GM18909 (cell line): ENCODE measurements at regions not wholly inside any gene's neighbourhood (a gene's known extent, or its start where the extent isn't known, plus 50 kb on each side); places are given as distances from the start of the nearest gene placed in this dataset.

Experiments
- ATAC-seq: cut with Tn5 transposase; IDR thresholded peaks from one replicate; pipeline ENCODE4 v1.9.1; 2021; ENCODE audit warnings: mild to moderate bottlenecking; ENCODE audit not compliant: unreplicated experiment, poor library complexity

DNA sequence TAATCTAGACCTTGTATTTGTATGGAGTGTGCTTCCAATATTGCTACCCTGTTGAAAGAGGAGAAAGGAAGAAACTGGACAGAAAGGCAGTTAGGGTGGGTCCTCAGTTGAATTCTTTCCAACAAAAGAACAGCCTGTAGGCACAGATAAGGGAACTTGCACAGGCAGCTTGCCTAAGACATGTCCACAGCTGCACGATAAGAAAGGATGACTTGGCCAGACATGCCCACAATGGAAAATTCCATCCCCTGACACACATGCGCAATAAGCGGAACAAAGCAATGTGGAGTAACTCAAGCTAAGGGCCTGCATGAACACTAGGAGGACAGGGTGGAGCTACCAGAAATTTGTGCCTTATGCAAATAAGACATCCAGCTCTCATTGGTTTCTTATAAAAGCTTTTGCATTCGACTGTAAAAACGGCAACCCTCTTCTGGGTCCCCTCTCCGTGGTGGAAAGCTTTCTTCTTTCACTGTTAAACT is 1084.7 kb upstream of the NXPH2 start:
- no peak for ATAC-seq

GRCh38 chr2:139854769-139855483 is 1074.7 kb upstream of the NXPH2 start:
- ATAC-seq = no peak

GRCh38 chr2:139850254-139850890 is 1070.2 kb upstream of the NXPH2 start:
- ATAC-seq = no peak

DNA sequence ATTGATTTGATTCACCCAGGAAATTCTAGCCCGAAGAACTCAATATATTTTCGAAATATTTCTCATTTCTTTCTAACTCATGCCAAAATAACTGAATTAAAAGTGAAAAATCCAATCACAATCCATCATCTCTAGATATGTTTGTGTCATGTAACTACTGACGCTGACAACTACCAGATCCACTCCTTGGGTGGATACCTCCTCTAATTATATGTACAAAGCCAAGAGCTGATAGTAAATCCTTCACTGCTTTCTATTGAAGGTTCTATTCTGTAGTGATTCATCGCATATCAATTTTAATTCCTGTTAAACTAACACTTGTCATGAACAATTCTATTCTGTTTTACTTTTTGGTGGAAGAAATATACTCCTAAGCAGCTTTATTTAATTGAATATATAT is 1056.6 kb upstream of the NXPH2 start:
- no peak for ATAC-seq

GRCh38 chr2:139835101-139835500 is 1054.9 kb upstream of the NXPH2 start:
- ATAC-seq = no peak

DNA sequence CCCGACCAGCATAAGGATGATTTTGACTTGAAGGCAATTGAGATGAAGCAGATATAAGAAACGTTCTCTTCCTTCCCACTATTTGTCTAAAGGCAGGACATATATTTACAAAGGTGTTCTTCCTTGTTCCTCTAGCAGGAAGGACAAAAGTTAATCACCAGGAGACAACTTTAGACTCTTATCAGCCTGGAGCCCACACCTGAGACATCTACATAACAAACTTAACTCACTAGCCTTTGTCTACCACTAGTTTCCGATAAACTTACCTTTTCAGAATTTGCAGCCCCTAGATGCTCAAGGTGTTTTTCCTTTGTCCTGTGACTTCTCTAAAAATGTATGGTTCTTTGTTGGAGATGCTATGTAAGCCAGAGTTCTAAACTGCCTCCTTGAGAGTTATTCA is 1047.8 kb upstream of the NXPH2 start:
- ATAC-seq = no peak

DNA sequence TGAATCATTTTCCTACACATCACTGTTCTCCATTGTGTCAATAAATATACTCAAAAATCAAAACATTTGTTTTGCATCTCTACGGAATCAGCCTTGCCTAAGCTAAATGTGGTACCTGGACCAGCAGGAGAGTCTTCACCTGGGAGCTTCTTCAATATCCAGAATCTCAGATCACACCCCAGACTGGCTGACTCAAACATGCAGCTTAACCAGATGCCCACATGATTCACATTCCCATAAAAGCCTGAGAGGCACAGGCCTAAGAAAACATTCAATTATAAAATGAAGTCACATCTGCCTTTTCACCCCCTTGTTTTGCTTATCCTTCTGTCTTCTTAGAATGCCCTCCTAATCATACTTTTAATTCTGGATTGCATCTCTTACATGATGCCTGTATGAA is 1045.5 kb upstream of the NXPH2 start:
- ATAC-seq = no peak

DNA sequence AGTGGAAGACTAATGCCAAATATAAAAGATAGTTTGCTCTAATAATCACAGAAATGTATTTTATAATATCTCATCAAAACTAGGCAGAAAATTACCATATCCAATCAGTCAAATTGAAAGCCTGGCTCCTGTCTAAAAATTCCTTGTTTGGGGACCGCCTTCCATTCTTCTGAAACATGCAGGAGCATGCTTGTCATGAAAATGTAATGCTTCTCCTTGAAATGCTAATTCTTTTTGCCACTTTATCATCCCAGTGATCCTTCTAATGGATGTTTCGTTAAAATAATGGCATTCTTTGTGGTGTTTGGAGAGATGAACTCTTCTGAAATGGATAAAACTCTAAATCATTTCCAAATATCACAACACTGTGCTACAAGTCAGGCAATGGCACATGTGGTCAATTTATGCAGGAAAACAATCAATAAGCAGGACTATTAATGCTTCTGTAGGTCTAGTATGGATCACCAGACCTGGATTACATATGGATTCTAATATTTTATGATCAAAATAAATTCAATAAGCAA is 1039.1 kb upstream of the NXPH2 start:
- no peak for ATAC-seq

DNA sequence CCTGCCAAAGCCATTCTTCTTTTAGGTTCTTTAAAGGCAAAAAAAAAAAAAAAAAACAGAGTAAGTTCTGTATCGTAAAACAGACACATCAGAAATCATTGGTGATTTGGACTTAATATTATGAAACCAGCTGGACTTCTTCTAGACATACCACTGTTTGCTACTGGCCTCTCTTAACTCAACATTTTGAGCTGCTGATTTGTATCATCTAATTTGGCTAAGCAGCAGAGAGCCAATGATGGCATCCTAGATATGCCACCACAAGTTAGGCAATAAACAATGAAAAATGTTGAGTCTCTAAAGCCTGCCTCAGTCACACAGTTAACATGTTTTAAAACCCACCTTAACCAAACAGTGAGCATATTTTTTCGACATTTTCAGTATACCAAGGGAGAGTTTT is 1034.3 kb upstream of the NXPH2 start:
- ATAC-seq = no peak

GRCh38 chr2:139813340-139813739 is 1033.2 kb upstream of the NXPH2 start:
- no peak for ATAC-seq

GRCh38 chr2:139805441-139805840 is 1025.3 kb upstream of the NXPH2 start:
- no peak for ATAC-seq

GRCh38 chr2:139798391-139798790 is 1018.2 kb upstream of the NXPH2 start:
- ATAC-seq = no peak

DNA sequence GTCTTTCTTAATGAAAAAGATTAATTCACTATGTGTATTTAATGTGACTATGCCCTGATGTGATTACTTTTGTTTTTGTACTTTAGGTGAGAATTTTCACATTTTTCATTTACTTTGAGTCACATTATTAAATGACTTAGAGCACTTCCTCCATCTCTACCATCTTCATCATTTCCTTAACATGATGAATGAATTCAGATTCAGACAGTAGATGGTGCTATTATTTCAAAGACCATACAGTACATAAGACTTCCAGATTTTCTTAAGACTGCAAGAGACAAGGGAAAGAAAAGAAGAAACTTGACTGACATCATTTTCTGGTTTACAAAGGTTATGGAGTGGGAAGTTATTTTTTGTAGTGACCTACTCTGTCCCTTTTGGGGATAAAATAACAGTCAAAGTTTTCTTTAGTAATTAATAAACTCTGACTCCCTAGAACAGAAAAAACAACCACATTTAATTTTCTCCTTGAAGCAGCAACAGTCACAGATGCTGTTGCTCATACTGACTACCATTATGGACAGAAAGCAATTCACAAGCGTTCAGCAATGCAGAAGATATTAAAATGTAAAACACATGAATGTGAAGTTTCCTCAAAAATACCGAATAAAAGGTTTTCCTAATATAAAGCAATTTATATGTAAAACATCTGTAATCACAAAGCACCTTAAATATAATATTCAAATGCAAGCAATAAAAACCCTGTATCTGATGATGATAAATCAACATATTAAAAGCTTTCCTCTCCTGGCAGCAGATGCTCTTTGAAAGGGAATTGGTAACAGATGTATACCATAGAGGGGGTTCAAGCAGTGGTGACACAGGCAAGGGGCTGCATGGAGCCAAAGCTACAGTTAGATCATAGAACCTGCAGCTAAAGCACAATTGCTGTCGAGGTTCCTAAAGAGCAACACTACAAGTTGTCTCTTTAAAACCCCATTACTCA is 1010.9 kb upstream of the NXPH2 start:
- ATAC-seq = no peak

GRCh38 chr2:139790136-139790535 is 1009.9 kb upstream of the NXPH2 start:
- ATAC-seq = no peak

GRCh38 chr2:139778732-139779131 is 998.5 kb upstream of the NXPH2 start:
- no peak for ATAC-seq

DNA sequence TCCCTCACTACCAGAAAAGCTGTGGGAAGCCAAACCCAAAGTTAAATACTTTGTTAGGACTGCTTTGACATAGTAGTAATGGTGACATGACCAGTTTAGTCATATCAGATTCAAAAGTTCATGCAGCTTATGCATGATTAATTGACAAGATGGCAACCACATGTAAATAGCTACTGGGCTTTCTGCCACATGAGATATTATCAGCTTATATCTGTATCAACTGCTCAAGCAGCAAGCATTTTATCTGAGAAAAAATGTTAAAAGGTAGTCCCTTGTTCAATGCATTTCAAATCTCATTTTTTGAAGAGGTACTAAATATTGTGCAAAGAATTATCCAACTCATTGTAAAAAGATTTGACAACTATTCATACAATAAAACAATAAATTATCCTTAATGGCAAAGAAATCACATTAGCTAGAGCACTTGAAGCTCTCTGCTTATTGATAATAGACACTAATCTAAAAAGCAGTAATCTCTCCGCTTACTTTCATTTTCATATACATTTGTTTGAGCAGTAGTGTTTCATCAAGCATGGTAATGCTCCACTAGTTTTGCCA is 993.6 kb upstream of the NXPH2 start:
- ATAC-seq = no peak

GRCh38 chr2:139769633-139770032 is 989.4 kb upstream of the NXPH2 start:
- no peak for ATAC-seq

GRCh38 chr2:139763705-139764104 is 983.5 kb upstream of the NXPH2 start:
- no peak for ATAC-seq

DNA sequence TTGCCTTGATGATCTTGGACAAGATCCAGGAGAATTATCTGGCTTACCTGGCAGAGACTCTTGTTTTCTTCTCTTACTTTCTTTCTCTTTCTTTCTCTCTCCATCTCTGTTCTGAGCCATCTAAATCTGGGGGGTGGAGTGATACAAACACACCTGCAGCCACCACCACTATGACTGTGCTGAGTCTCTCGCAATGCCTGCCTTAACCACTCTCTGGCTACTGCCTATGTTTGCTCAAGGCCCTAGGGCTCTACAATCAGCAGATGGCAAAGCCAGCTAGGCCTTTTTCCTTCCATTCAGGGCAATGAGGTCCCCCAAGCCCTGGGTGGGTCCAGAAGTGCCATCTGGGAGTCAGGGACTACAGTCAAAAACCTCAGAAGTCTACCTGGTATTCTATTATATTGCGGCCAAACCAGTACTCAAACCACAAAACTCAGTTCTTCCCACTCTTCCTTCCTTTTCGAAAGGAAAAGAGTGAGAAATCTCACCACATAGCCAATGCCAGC is 978.9 kb upstream of the NXPH2 start:
- ATAC-seq = no peak

DNA sequence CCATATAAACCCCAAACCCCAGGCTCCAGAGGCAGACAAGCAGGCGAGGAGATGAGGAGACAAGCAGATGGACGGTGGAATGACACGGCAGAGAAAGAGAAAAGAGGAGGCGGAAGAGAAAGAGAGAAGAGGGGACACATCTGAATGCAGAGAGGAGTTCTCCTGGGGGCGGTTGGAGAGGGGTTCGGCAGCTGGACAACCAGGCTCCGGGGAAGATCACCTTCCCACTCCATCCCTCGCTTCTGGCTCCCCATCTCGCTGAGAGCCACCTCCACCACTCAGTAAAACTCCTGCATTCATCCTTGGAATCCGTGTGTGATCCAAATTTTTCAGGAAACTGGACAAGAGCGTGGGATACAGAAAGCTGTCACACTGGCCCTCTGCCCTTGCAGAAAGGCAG is 966.7 kb upstream of the NXPH2 start:
- ATAC-seq = no peak
